Lower leg skin (tissue), 3 donors: ENCODE measurements at regions not wholly inside any gene's neighbourhood (a gene's known extent, or its start where the extent isn't known, plus 50 kb on each side); places are given as distances from the start of the nearest gene placed in this dataset.

Experiments
- CTCF ChIP-seq, 3 donors: fragments of 450-650 bp; IDR thresholded peaks; one replicate each; pipeline ENCODE4 v1.5.1; 2016; ENCODE audit warnings: antibody characterized with exemption in 3 of 3, mild to moderate bottlenecking in 3 of 3, moderate library complexity in 2 of 3
- POLR2A ChIP-seq, 2 donors: fragments of 450-650 bp; IDR thresholded peaks; one replicate each; pipeline ENCODE4 v1.6.1; 2016 to 2017; ENCODE audit warnings: antibody characterized with exemption in 2 of 2, mild to moderate bottlenecking in 1 of 2, moderate library complexity in 1 of 2

DNA sequence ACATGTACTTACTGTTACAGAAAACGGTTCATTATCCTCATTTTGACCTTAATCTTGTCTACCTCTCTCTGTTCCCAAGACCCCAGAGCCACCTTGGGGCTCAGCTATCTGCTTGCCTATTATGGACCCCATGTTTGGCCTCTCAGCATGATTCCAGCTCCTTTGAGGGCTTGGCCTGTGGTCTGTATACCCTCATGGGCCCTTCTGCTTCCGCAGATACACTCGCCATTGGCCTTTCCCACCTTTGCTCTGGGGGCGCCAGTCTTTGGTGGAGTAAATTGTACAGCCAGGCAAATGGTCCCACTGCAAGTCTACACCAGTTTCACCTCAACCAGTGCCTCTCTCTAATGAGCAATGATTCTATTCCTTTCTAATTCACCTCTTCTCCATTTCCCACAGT is 109.2 kb upstream of the ZNF746 start:
- no peak for TF ChIP-seq CTCF (IDR thresholded peaks at IDR 0.05)
- no peak for TF ChIP-seq POLR2A (IDR thresholded peaks at IDR 0.05)
